ENCODE measurements at regions not wholly inside any gene's neighbourhood (a gene's known extent, or its start where the extent isn't known, plus 50 kb on each side); places are given as distances from the start of the nearest gene placed in this dataset.

GRCh38 chr15:39461536-39462130, 119.2 kb upstream of the THBS1 start (continued):
- TF ChIP-seq EP300 (IDR thresholded peaks at IDR 0.05; ENCODE audit: borderline replicate concordance in 1 of 2, low read depth in 2 of 2, low read length in 2 of 2) = no peak
- no peak for TF ChIP-seq RXRA (IDR thresholded peaks at IDR 0.05; ENCODE audit: insufficient read depth, low read depth, low read length)
- no peak for TF ChIP-seq KDM4A (IDR thresholded peaks at IDR 0.05; ENCODE audit: low read depth, low read length, severe bottlenecking)
- TF ChIP-seq JUN (IDR thresholded peaks at IDR 0.05; ENCODE audit: low read depth, low read length) = no peak
- TF ChIP-seq CHD2 (IDR thresholded peaks at IDR 0.05; ENCODE audit: low read length) = no peak
- TF ChIP-seq CBX8 (IDR thresholded peaks at IDR 0.05; ENCODE audit: borderline replicate concordance, low read depth, low read length) = no peak
- no peak for TF ChIP-seq JUND (IDR thresholded peaks at IDR 0.05; ENCODE audit: low read length)
